Endothelial cell of umbilical vein (primary cell): ENCODE measurements at regions not wholly inside any gene's neighbourhood (a gene's known extent, or its start where the extent isn't known, plus 50 kb on each side); places are given as distances from the start of the nearest gene placed in this dataset.

Source experiments
- BruUV-seq: library from RNA; stranded (reverse); fragments of 400-500 nt; replicated peaks from 2 replicates; lab custom pipeline; 2021; lab: Mats Ljungman, UMichigan
- CTCF ChIA-PET: fragments of 300-600, 350-600 bp; sonication (Branson Sonifier 250); formaldehyde crosslinking; loops from one replicate; lab custom pipeline; 2021; ENCODE audit warnings: antibody characterized with exemption, inconsistent platforms; lab: Charles Lee
- POLR2A ChIA-PET: fragments of 300-600, 350-600 bp; sonication (Branson Sonifier 250); formaldehyde crosslinking; loops from one replicate; lab custom pipeline; 2021; ENCODE audit warnings: antibody characterized with exemption, inconsistent platforms; lab: Charles Lee
- DNase-seq: peaks from one replicate; pipeline ENCODE4 v3.0.0-alpha.2; 2011; ENCODE audit warnings: low read depth, low spot score
- FAIRE-seq: peaks from 2 replicates; lab custom pipeline; 2011; peaks lifted over from hg19 to GRCh38; lab: Jason Lieb, UNC
- H2AFZ ChIP-seq: 2 replicates; pipeline ENCODE4 v1.6.0; 2012; ENCODE audit warnings: low read depth, low read length, control low read depth, inconsistent platforms
- H3K27ac ChIP-seq: 2 replicates; pipeline ENCODE4 v1.5.1; 2011; ENCODE audit warnings: low read depth, mild to moderate bottlenecking, control low read depth, low read length, moderate library complexity; ENCODE audit not compliant: insufficient read depth
- H3K27me3 ChIP-seq, 2 experiments: 2 replicates each; pipeline versions ENCODE4 v1.6.0 to v1.6.1; 2011; ENCODE audit warnings: low read length in 2 of 2, mixed read lengths in 1 of 2; ENCODE audit not compliant: control insufficient read depth in 2 of 2, insufficient read depth in 2 of 2
- H3K36me3 ChIP-seq, 2 experiments: 2 replicates in 1 of 2; 3 replicates in 1 of 2; pipeline ENCODE4 v1.5.1; 2011; ENCODE audit warnings: low read length in 2 of 2, mild to moderate bottlenecking in 1 of 2, moderate library complexity in 1 of 2; ENCODE audit not compliant: control insufficient read depth in 2 of 2, insufficient read depth in 2 of 2; ENCODE audit errors: extremely low read depth in 1 of 2
- H3K4me1 ChIP-seq: 3 replicates; pipeline ENCODE4 v1.5.1; 2011; ENCODE audit warnings: mild to moderate bottlenecking, low read length; ENCODE audit not compliant: control insufficient read depth, insufficient read depth; ENCODE audit errors: extremely low read depth
- H3K4me2 ChIP-seq: 2 replicates; pipeline ENCODE4 v1.6.1; 2011; ENCODE audit warnings: low read length, control low read depth, mixed read lengths; ENCODE audit not compliant: insufficient read depth
- H3K4me3 ChIP-seq, 3 experiments: fragments of 200-600 bp in 1 of 3; sonication (generic), shearing (Covaris generic) in 1 of 3; replicated peaks in 1 of 3; 2 replicates each; pipeline ENCODE4 v1.5.1; 2011 to 2016; ENCODE audit warnings: control low read depth in 3 of 3, low read length in 3 of 3, mild to moderate bottlenecking in 2 of 3, inconsistent platforms in 1 of 3, low read depth in 1 of 3, moderate library complexity in 1 of 3; ENCODE audit not compliant: insufficient read depth in 1 of 3
- H3K79me2 ChIP-seq: 2 replicates; pipeline ENCODE4 v1.6.0; 2012; ENCODE audit warnings: low read length, inconsistent platforms; ENCODE audit not compliant: control insufficient read depth, insufficient read depth
- H3K9ac ChIP-seq: replicated peaks from 2 replicates; pipeline ENCODE3; 2011; ENCODE audit warnings: low read length, control low read depth; ENCODE audit not compliant: insufficient read depth; ENCODE audit errors: extremely low read depth
- H3K9me1 ChIP-seq: replicated peaks from 3 replicates; pipeline ENCODE4 v1.6.0; 2011; ENCODE audit warnings: mild to moderate bottlenecking, low read length; ENCODE audit not compliant: control insufficient read depth, insufficient read depth; ENCODE audit errors: extremely low read depth
- H3K9me3 ChIP-seq: replicated peaks from 2 replicates; pipeline ENCODE4 v1.5.1; 2012; ENCODE audit warnings: low read length, inconsistent platforms; ENCODE audit not compliant: control insufficient read depth, insufficient read depth
- H4K20me1 ChIP-seq: replicated peaks from 2 replicates; pipeline ENCODE3; 2011; ENCODE audit warnings: mild to moderate bottlenecking, low read length; ENCODE audit not compliant: control insufficient read depth, insufficient read depth; ENCODE audit errors: extremely low read depth
- EZH2 ChIP-seq: IDR thresholded peaks from 2 replicates; pipeline ENCODE4 v1.6.1; 2012; ENCODE audit warnings: borderline replicate concordance, low read depth, mild to moderate bottlenecking, moderate library complexity, low read length, inconsistent platforms; ENCODE audit not compliant: severe bottlenecking
- FOS ChIP-seq: IDR thresholded peaks from 2 replicates; pipeline ENCODE4 v1.6.1; 2011; ENCODE audit warnings: mild to moderate bottlenecking, low read length, moderate library complexity, borderline replicate concordance; ENCODE audit not compliant: insufficient read depth
- GATA2 ChIP-seq: IDR thresholded peaks from 2 replicates; pipeline ENCODE4 v1.7.0; 2011; ENCODE audit warnings: low read depth, mild to moderate bottlenecking, moderate library complexity, mixed read lengths, low read length; ENCODE audit not compliant: insufficient read length, insufficient read depth
- JUN ChIP-seq: IDR thresholded peaks from 2 replicates; pipeline ENCODE4 v1.6.1; 2011; ENCODE audit warnings: borderline replicate concordance, low read depth; ENCODE audit not compliant: insufficient read length, insufficient read depth
- MYC ChIP-seq: IDR thresholded peaks from one replicate; pipeline ENCODE4 v1.6.1; 2011; ENCODE audit warnings: mild to moderate bottlenecking, low read depth, low read length
- POLR2A ChIP-seq: IDR thresholded peaks from 2 replicates; pipeline ENCODE4 v1.6.1; 2012; ENCODE audit warnings: low read depth, mild to moderate bottlenecking, control low read depth, low read length
- POLR2AphosphoS5 ChIP-seq: IDR thresholded peaks from 2 replicates; pipeline ENCODE4 v1.6.1; 2012; ENCODE audit warnings: low read depth, mild to moderate bottlenecking, control low read depth, low read length, moderate library complexity; ENCODE audit not compliant: insufficient read depth
- dilution Hi-C: fragments of 300-500 bp; cut with MboI; formaldehyde crosslinking; loops from one replicate; pipeline ENCODE4 v1.15.0; 2019; ENCODE audit warnings: low sequenced_read_pairs; ENCODE audit not compliant: extremely low pct_ligation_motif_present
- intact Hi-C: fragments of 100-400 bp; cut with micrococcal nuclease; formaldehyde crosslinking; loops from one replicate; pipeline ENCODE4 v1.10.0; 2022
- TF ChIP-seq, protein P1 (sequence below): IDR thresholded peaks from 2 replicates; pipeline ENCODE4 v1.6.1; 2011; ENCODE audit not compliant: insufficient read depth, insufficient read length
- TF ChIP-seq, protein P2 (sequence below), 2 donors: IDR thresholded peaks; 1 replicate in 1 of 2; 2 replicates in 1 of 2; pipeline ENCODE4 v1.5.1; 2011; ENCODE audit warnings: low read length in 2 of 2, mild to moderate bottlenecking in 2 of 2, moderate library complexity in 2 of 2, control low read depth in 1 of 2, inconsistent platforms in 1 of 2, low read depth in 1 of 2; ENCODE audit not compliant: insufficient read depth in 1 of 2; ENCODE audit errors: extremely low read depth in 1 of 2

DNA sequence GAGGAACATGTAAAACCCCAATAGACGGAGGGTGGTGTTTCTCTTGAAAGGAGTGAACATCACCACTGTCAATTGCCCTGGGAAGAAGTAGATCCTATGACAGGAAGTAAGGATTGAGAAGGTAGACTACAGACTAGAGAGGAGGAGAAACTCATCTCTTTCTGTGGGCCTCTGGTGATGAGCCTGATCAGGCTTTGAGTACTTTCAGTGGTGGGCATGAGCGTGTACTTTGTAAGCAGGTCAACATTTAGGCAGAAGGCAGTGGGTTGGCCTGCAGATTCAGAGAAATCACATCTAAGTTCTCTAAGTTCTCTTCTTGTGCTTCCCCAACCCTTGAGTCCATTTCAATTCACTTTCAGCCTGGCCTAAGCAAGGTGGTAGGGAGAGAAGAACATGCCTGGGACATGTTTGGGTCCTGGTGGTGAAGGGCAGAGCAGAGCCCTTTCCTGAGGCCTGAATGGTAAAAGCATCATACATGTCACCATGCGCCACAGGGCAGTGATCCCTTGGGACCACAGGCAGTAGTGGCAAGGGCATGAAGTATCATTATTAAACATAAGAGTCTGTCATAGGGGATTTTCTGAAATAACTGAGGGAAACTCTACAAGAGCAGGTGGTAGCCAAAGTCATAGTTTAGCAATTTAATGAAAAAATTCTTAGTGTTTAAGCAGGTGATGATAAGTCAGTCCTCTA lies 56.4 kb upstream of the ANKRD1 start:
- H3K27ac ChIP-seq, result no peak overlapping the region
- H3K4me2 ChIP-seq, result no peak overlapping the region
- no peaks in the 10 kb centered on the region for H3K36me3 ChIP-seq
- H3K4me1 ChIP-seq, result no peaks in the 10 kb centered on the region
- FAIRE-seq (no peak), DNase-seq (no peak)
- TF ChIP-seq POLR2AphosphoS5 (no peak), EZH2 (no peak), POLR2A (no peak), MYC (no peak), JUN (no peak), FOS (no peak), GATA2 (no peak)
- TF ChIP-seq, protein P1, sequence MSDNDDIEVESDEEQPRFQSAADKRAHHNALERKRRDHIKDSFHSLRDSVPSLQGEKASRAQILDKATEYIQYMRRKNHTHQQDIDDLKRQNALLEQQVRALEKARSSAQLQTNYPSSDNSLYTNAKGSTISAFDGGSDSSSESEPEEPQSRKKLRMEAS, result no peak
- TF ChIP-seq, protein P2, sequence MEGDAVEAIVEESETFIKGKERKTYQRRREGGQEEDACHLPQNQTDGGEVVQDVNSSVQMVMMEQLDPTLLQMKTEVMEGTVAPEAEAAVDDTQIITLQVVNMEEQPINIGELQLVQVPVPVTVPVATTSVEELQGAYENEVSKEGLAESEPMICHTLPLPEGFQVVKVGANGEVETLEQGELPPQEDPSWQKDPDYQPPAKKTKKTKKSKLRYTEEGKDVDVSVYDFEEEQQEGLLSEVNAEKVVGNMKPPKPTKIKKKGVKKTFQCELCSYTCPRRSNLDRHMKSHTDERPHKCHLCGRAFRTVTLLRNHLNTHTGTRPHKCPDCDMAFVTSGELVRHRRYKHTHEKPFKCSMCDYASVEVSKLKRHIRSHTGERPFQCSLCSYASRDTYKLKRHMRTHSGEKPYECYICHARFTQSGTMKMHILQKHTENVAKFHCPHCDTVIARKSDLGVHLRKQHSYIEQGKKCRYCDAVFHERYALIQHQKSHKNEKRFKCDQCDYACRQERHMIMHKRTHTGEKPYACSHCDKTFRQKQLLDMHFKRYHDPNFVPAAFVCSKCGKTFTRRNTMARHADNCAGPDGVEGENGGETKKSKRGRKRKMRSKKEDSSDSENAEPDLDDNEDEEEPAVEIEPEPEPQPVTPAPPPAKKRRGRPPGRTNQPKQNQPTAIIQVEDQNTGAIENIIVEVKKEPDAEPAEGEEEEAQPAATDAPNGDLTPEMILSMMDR (IDR thresholded peaks at IDR 0.05; ENCODE audit: extremely low read depth in 1 of 2, insufficient read depth in 1 of 2, low read depth in 1 of 2, low read length in 2 of 2), result no peak
- H3K9me3 ChIP-seq, result no peaks in the 10 kb centered on the region
- intact Hi-C loops, result no loop called here
- no peaks in the 10 kb centered on the region for H4K20me1 ChIP-seq
- ChIA-PET POLR2A (no interaction called here), CTCF (no interaction called here)
- no TSS peak for BruUV-seq
- H3K9me1 ChIP-seq, result no peaks in the 10 kb centered on the region
- peak overlapping the region; percentile 26 for H2AFZ ChIP-seq
- H3K9ac ChIP-seq, result no peak overlapping the region
- H3K27me3 ChIP-seq, result no peaks in the 10 kb centered on the region
- no peaks in the 10 kb centered on the region for H3K79me2 ChIP-seq
- no peak overlapping the region for H3K4me3 ChIP-seq
- dilution Hi-C loops, result no loop called here
